Large intestine (tissue), 3 donors: ENCODE measurements at regions not wholly inside any gene's neighbourhood (a gene's known extent, or its start where the extent isn't known, plus 50 kb on each side); places are given as distances from the start of the nearest gene placed in this dataset.
A peak's percentile ranks its signal among the peaks of the same experiment; 100 is the strongest.

Experiments used
- DNase-seq, 2 donors: peaks; one replicate each; pipeline versions ENCODE4 v3.0.0 to v3.0.0-alpha.2; 2013
- H3K27ac ChIP-seq: one replicate; pipeline ENCODE4 v1.5.1; 2013; ENCODE audit warnings: low read length
- H3K27me3 ChIP-seq: 2 replicates; pipeline ENCODE4 v1.6.1; 2013; ENCODE audit warnings: low read length; ENCODE audit not compliant: control insufficient read depth, insufficient read depth
- H3K36me3 ChIP-seq: 2 replicates; pipeline ENCODE4 v1.6.1; 2013; ENCODE audit warnings: low read length; ENCODE audit not compliant: control insufficient read depth, insufficient read depth
- H3K4me1 ChIP-seq: one replicate; pipeline ENCODE4 v1.6.1; 2013; ENCODE audit warnings: low read length; ENCODE audit not compliant: control insufficient read depth, insufficient read depth
- H3K4me3 ChIP-seq: one replicate; pipeline ENCODE4 v1.5.1; 2013; ENCODE audit warnings: low read length
- H3K9me3 ChIP-seq: one replicate; pipeline ENCODE4 v1.6.1; 2013; ENCODE audit warnings: mild to moderate bottlenecking, low read depth, low read length, moderate library complexity; ENCODE audit not compliant: control insufficient read depth
- WGBS: methylation state at CpG from one replicate; pipeline ENCODE4 v1.1.5; 2013; ENCODE audit warnings: low lambda C conversion rate; ENCODE audit not compliant: insufficient coverage; 5-methylcytosine and 5-hydroxymethylcytosine counted together

GRCh38 chr11:10641912-10642697 lies 51.5 kb downstream of the IRAG1 start:
- no peak overlapping the region for H3K27ac ChIP-seq
- WGBS = no CpG with 5 or more reads among the region's 4 CpGs
- peaks cover 5% of the 10 kb centered on the region for H3K4me1 ChIP-seq

GRCh38 chr11:10641177-10641911 lies 52.2 kb downstream of the IRAG1 start:
- H3K36me3 ChIP-seq = no peaks in the 10 kb centered on the region
- H3K27ac ChIP-seq = no peak overlapping the region
- H3K4me3 ChIP-seq = no peak overlapping the region
- H3K9me3 ChIP-seq = no peaks in the 10 kb centered on the region
- 80% methylated on average over 1 of the region's 9 CpGs for WGBS
- no peaks in the 10 kb centered on the region for H3K27me3 ChIP-seq
- H3K4me1 ChIP-seq = peaks cover 3% of the 10 kb centered on the region
- no peak for DNase-seq

More at GRCh38 chr11:10641912-10642697, 51.5 kb downstream of the IRAG1 start:
- H3K36me3 ChIP-seq = no peaks in the 10 kb centered on the region
- no peak overlapping the region for H3K4me3 ChIP-seq
- no peaks in the 10 kb centered on the region for H3K9me3 ChIP-seq
- no peak for DNase-seq
- H3K27me3 ChIP-seq = no peaks in the 10 kb centered on the region

- peaks cover 3% of the 10 kb centered on the region for H3K4me1 ChIP-seq
- H3K27me3 ChIP-seq = no peaks in the 10 kb centered on the region
- no peak for DNase-seq
- no peak overlapping the region for H3K27ac ChIP-seq
- WGBS = no CpG with 5 or more reads among the region's 3 CpGs
- no peaks in the 10 kb centered on the region for H3K9me3 ChIP-seq
- H3K36me3 ChIP-seq = no peaks in the 10 kb centered on the region
- no peak overlapping the region for H3K4me3 ChIP-seq
These were observed 53.2 kb downstream of the IRAG1 start for GRCh38 chr11:10640308-10640707.

GRCh38 chr11:10639350-10639749 lies 54.2 kb downstream of the IRAG1 start:
- no CpG with 5 or more reads among the region's 7 CpGs for whole genome bisulfite sequencing
- H3K9me3 ChIP-seq = no peaks in the 10 kb centered on the region
- H3K27me3 ChIP-seq = no peaks in the 10 kb centered on the region
- no peaks in the 10 kb centered on the region for H3K36me3 ChIP-seq
- DNase-seq = no peak
- H3K4me3 ChIP-seq = no peak overlapping the region
- H3K27ac ChIP-seq = no peak overlapping the region
- H3K4me1 ChIP-seq = peaks cover 3% of the 10 kb centered on the region

GRCh38 chr11:10638316-10638925 lies 55.1 kb downstream of the IRAG1 start:
- no peaks in the 10 kb centered on the region for H3K27me3 ChIP-seq
- H3K36me3 ChIP-seq = no peaks in the 10 kb centered on the region
- H3K27ac ChIP-seq = peak overlapping the region; percentile 5
- WGBS = no CpG with 5 or more reads among the region's 3 CpGs
- H3K4me3 ChIP-seq = no peak overlapping the region
- no peaks in the 10 kb centered on the region for H3K9me3 ChIP-seq
- DNase-seq = peak in 1 of 2 donors; percentile 14
- peaks cover 3% of the 10 kb centered on the region for H3K4me1 ChIP-seq

- no peak for DNase-seq
- peak overlapping the region; percentile 26 for H3K27ac ChIP-seq
These were observed 55.8 kb downstream of the IRAG1 start for GRCh38 chr11:10637731-10638151.

GRCh38 chr11:10634407-10634806 lies 59.1 kb downstream of the IRAG1 start:
- Histone ChIP-seq H3K4me1 (peaks cover 3% of the 10 kb centered on the region), H3K27ac (no peak overlapping the region), H3K9me3 (no peaks in the 10 kb centered on the region), H3K36me3 (peaks cover 4% of the 10 kb centered on the region), H3K27me3 (no peaks in the 10 kb centered on the region), H3K4me3 (no peak overlapping the region)
- 100% methylated on average over 1 of the region's 3 CpGs for WGBS
- no peak for DNase-seq

More at GRCh38 chr11:10637731-10638151, 55.8 kb downstream of the IRAG1 start:
- H3K4me1 ChIP-seq = peaks cover 3% of the 10 kb centered on the region
- H3K9me3 ChIP-seq = no peaks in the 10 kb centered on the region
- no peak overlapping the region for H3K4me3 ChIP-seq
- no CpG with 5 or more reads among the region's 1 CpG for WGBS
- H3K27me3 ChIP-seq = no peaks in the 10 kb centered on the region
- no peaks in the 10 kb centered on the region for H3K36me3 ChIP-seq

GRCh38 chr11:10633261-10633660 lies 60.3 kb downstream of the IRAG1 start:
- Histone ChIP-seq H3K27me3 (no peaks in the 10 kb centered on the region), H3K4me3 (no peak overlapping the region), H3K9me3 (no peaks in the 10 kb centered on the region), H3K27ac (no peak overlapping the region), H3K36me3 (peaks cover 4% of the 10 kb centered on the region), H3K4me1 (peaks cover 3% of the 10 kb centered on the region)
- DNase-seq = no peak
- WGBS = no CpG with 5 or more reads among the region's 11 CpGs

GRCh38 chr11:10632483-10632882 lies 61.1 kb downstream of the IRAG1 start:
- Histone ChIP-seq H3K4me1 (no peaks in the 10 kb centered on the region), H3K9me3 (no peaks in the 10 kb centered on the region), H3K36me3 (peaks cover 4% of the 10 kb centered on the region), H3K27me3 (no peaks in the 10 kb centered on the region), H3K27ac (no peak overlapping the region), H3K4me3 (no peak overlapping the region)
- DNase-seq = no peak
- no CpG with 5 or more reads among the region's 5 CpGs for WGBS

GRCh38 chr11:10631761-10632160 lies 61.8 kb downstream of the IRAG1 start:
- Histone ChIP-seq H3K27me3 (no peaks in the 10 kb centered on the region), H3K4me1 (no peaks in the 10 kb centered on the region), H3K4me3 (no peak overlapping the region), H3K9me3 (no peaks in the 10 kb centered on the region), H3K36me3 (peaks cover 4% of the 10 kb centered on the region), H3K27ac (no peak overlapping the region)
- DNase-seq = no peak
- WGBS = no CpG with 5 or more reads among the region's 5 CpGs
